Kidney epithelial cell (primary cell): ENCODE measurements at regions not wholly inside any gene's neighbourhood (a gene's known extent, or its start where the extent isn't known, plus 50 kb on each side); places are given as distances from the start of the nearest gene placed in this dataset.

Experiments used
- DNase-seq: peaks from one replicate; pipeline ENCODE4 v3.0.0-alpha.2; 2010; ENCODE audit warnings: low read depth
- H3K27me3 ChIP-seq: 2 replicates; pipeline ENCODE4 v1.6.0; 2011; ENCODE audit warnings: low read length; ENCODE audit not compliant: control insufficient read depth, insufficient read depth
- H3K36me3 ChIP-seq: 2 replicates; pipeline ENCODE4 v1.5.1; 2011; ENCODE audit warnings: low read length; ENCODE audit not compliant: control insufficient read depth, insufficient read depth
- H3K4me3 ChIP-seq: 2 replicates; pipeline ENCODE4 v1.5.1; 2011; ENCODE audit warnings: low read depth, mild to moderate bottlenecking, control low read depth, low read length
- CTCF ChIP-seq: IDR thresholded peaks from 2 replicates; pipeline ENCODE4 v1.5.1; 2011; ENCODE audit warnings: mild to moderate bottlenecking, moderate library complexity, low read length, control low read depth, inconsistent platforms; ENCODE audit not compliant: insufficient read depth, poor library complexity, severe bottlenecking

DNA sequence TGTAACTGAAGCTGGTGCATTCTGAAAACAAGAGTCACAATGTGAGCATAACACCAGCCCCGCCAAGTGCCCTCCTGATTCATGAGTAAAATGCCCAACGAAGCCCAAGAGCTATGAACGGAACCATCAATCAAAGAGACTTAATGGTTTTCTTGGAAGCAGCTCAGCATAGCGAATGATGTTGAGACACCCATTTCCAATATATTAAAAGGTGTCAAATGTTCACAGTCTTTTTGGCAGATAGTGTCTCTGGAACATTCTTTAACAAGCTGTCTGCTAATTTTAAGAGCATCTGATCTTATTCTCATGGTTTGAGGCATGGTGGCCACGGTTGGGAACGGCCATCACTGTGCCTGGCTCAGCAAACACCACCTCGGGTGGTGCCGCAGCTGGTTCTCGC is 133.4 kb upstream of the USP29 start:
- Histone ChIP-seq H3K4me3 (no peak overlapping the region), H3K27me3 (no peaks in the 10 kb centered on the region), H3K36me3 (no peaks in the 10 kb centered on the region)
- DNase-seq: no peak
- TF ChIP-seq CTCF: no peak

DNA sequence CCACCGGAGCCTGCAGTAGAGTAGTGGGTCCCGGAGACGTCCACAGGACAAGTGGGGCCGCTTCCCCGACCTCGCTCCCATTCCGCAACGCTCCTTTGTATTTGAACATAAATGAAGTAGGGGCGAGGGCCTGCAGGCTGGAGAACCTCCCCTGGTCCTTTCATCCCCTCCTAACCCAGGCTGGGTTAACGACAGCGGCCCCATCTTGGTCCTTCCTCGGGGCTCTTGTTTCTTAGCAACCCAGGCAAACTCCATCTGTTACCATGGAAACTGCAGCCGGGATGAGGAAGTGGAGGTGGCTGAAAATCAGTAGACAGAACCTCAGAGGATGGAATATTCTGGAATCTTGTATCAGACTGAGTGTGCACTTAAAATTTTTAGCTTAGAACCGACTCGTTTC is 132.6 kb upstream of the USP29 start:
- no peak for DNase-seq
- TF ChIP-seq CTCF: no peak
- Histone ChIP-seq H3K27me3 (no peaks in the 10 kb centered on the region), H3K4me3 (no peak overlapping the region), H3K36me3 (no peaks in the 10 kb centered on the region)

DNA sequence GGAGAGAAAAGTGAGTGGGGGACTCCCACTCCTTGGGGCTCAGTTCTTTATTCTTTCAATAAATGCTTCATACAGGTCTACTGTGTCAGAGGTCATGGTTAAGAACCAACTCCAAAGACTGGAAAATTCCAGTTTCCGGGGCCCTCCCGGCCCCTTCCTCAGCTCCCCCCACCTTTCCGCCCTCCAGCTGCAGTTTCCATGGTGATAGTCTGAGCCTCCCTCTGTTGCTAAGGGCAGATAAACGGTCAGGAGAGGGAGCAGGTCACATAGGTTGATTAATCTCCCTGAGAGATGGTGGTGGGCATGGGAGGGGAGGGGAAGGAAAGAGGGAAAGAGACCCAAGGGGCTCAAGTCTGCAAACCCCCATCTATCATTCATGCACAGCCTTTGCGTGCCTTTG is 131.5 kb upstream of the USP29 start:
- no peaks in the 10 kb centered on the region for H3K36me3 ChIP-seq
- no peak for TF ChIP-seq CTCF
- DNase-seq: no peak
- no peaks in the 10 kb centered on the region for H3K27me3 ChIP-seq
- no peak overlapping the region for H3K4me3 ChIP-seq

DNA sequence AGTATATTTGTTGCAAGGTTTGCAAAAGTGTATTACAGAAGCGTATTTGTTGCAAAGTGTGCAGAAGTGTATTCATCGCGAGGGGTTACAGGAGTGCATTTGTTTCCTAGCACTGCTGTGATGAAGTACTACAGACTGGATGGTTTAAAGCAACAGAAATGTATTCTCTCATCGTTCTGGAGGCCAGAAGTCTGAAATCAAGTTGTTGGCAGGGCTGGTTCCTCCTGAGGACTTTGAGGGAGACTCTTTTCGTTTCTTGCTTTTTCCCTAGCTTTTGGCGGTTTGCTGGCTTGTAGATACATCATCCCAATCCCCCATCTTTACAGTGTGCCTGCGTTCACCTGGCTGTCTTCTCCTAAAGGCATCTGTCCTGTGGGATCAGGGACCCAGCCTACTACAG is 127.9 kb upstream of the USP29 start:
- H3K4me3 ChIP-seq: no peak overlapping the region
- no peaks in the 10 kb centered on the region for H3K36me3 ChIP-seq
- DNase-seq: no peak
- H3K27me3 ChIP-seq: no peaks in the 10 kb centered on the region
- no peak for TF ChIP-seq CTCF

DNA sequence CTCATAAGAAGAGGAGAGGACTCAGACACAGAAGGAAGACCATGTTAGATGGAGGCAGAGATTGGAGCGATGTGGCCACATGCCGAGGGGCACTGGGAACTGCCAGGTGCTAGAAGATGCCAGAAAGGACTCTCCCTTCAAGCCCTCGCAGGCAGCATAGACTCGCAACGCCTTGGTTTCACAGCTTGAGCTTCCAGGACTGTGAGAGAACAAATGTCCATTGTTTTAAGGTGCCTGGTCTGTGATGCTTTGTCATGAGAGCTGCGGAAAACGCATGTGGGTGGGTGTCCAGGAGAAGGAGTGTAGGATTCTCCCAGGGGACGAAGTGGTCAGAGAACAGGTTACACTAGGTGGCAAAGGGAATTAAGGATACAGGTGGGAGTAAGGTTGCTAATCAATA is 125.9 kb upstream of the USP29 start:
- no peaks in the 10 kb centered on the region for H3K36me3 ChIP-seq
- no peaks in the 10 kb centered on the region for H3K27me3 ChIP-seq
- TF ChIP-seq CTCF: no peak
- no peak overlapping the region for H3K4me3 ChIP-seq
- no peak for DNase-seq

DNA sequence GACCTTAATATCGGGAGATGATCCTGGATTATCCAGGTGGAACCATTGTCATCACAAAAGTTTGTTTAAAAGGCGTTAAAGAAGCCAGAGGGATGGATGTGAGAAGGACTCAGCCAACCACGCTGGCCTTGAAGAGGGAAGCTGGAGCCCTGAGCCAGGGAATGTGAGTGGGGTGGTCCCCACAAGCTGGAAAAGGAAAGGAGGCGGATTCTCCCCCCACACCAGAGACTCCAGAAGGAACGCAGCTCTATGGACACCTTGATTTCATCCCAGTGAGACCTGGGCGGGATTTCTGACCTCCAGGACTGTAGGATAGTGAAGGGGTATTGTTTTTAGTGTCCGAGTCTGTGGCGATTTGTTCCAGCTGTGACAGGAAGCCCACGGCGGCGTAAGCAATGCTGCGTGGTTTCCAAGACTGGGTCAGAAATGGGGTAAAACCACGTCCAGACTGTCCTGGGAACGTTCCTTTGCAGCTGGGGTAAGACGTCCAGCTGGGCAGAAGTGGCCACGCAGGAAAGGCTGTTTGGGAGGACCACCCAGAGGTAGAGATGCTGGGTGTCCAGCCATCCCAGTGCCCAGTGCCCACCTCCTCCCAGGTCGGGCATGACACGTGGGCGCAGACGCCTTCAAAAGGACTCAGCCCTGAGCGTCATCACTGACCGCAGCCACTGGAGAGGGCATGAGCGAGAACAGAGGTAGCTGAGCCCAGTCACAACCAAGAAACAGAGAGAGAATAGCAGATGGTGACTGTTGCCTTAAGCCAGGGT is 125.4 kb upstream of the USP29 start:
- H3K36me3 ChIP-seq: no peaks in the 10 kb centered on the region
- no peak overlapping the region for H3K4me3 ChIP-seq
- no peaks in the 10 kb centered on the region for H3K27me3 ChIP-seq
- no peak for DNase-seq
- TF ChIP-seq CTCF: no peak
